Heart right ventricle (tissue), 16 donors: ENCODE measurements at regions not wholly inside any gene's neighbourhood (a gene's known extent, or its start where the extent isn't known, plus 50 kb on each side); places are given as distances from the start of the nearest gene placed in this dataset.
A peak's percentile ranks its signal among the peaks of the same experiment; 100 is the strongest.

Experiments used
- ATAC-seq, 8 donors: fragments of 200-7000 bp; cut with Tn5 transposase; one replicate each; pipeline ENCODE4 v1.9.1; 2020; ENCODE audit warnings: mild to moderate bottlenecking in 8 of 8, moderate library complexity in 8 of 8, moderate number of reproducible peaks in 1 of 8
- DNase-seq, 2 donors: peaks; one replicate each; pipeline ENCODE4 v3.0.0-alpha.2; 2020
- H3K27ac ChIP-seq, 10 donors: fragments of 200-600 bp; sonication (generic) in 2 of 10; one replicate each; pipeline versions ENCODE4 v1.5.0 to v1.8.0; 2020 to 2022; ENCODE audit warnings: mild to moderate bottlenecking in 3 of 10
- H3K27me3 ChIP-seq, 7 donors: fragments of 200-600 bp; one replicate each; pipeline ENCODE4 v1.8.0; 2021 to 2022; ENCODE audit warnings: mild to moderate bottlenecking in 2 of 7
- H3K36me3 ChIP-seq, 9 donors: fragments of 200-600 bp; sonication (generic) in 1 of 9; one replicate each; pipeline versions ENCODE4 v1.5.0 to v1.8.0; 2020 to 2022; ENCODE audit warnings: mild to moderate bottlenecking in 2 of 9
- H3K4me1 ChIP-seq, 9 donors: fragments of 200-600 bp; sonication (generic) in 1 of 9; one replicate each; pipeline versions ENCODE4 v1.5.0 to v1.8.0; 2020 to 2022; ENCODE audit warnings: mild to moderate bottlenecking in 4 of 9
- H3K4me3 ChIP-seq, 10 donors: fragments of 200-600 bp; sonication (generic) in 2 of 10; one replicate each; pipeline versions ENCODE4 v1.5.0 to v1.8.0; 2020 to 2022; ENCODE audit warnings: mild to moderate bottlenecking in 7 of 10, moderate library complexity in 2 of 10
- H3K9me3 ChIP-seq, 11 donors: fragments of 200-600 bp in 10 of 11; sonication (generic) in 2 of 11; one replicate each; pipeline versions ENCODE4 v1.5.0 to v1.8.0; 2013 to 2022; ENCODE audit warnings: mild to moderate bottlenecking in 2 of 11, control low read depth in 1 of 11, moderate library complexity in 1 of 11
- WGBS, 2 donors: extraction: QIAGEN DNeasy Blood & Tissue Kit; methylation state at CpG; one replicate each; pipeline ENCODE4 v1.1.7; 2013; ENCODE audit warnings: inconsistent platforms in 1 of 2; 5-methylcytosine and 5-hydroxymethylcytosine counted together
- intact Hi-C, 10 donors: fragments of 100-400 bp; cut with DNase I; formaldehyde crosslinking; loops; one replicate each; pipeline versions ENCODE4 v1.11.1 to v1.14.2; 2022
- TF ChIP-seq, protein P1 (sequence below), 9 donors: fragments of 200-600 bp; sonication (generic) in 2 of 9; IDR thresholded peaks; one replicate each; pipeline versions ENCODE4 v1.5.0 to v1.8.0; 2021 to 2022; ENCODE audit warnings: antibody characterized with exemption in 9 of 9, mild to moderate bottlenecking in 5 of 9, moderate library complexity in 1 of 9
- donor health status: Arrhythmogenic right ventricular cardiomyopathy.
- donor health status: ischemic (EF 13 %, LVEDD 7.1; RV severe dilation, severe dysfunction).
- donor health status: healthy with polysubstance abuse.
- donor health status: DM: no; HTN: yes; CAD: no.
- donor health status: DM: no; HTN: no; CAD: no.
- donor health status: ischemic (EF 25% LVEDD 6.9; RV normal size, moderate dysfunction).
- donor health status: ischemic (EF 25% LVEDD 5.7; RV mildly dilated, moderate dysfunction).
- donor health status: healthy.
- donor health status: DM: yes; HTN: yes; CAD: no.
- donor health status: Ischemic cardiomyopathy.
- donor health status: ischemic (EF 35%, LVEDD 5.7; RV mildly dilated, moderate dysfunction).
- donor health status: nonischemic (EF 11% LVEDD 7.7; RV severe dilation, severe dysfunction).
- donor health status: DM: yes; HTN: yes; CAD: no.
- donor health status: PGD.
- donor health status: ischemic (EF 29% LVEDD 5.4; RV normal size, mild dysfunction).
- donor health status: nonischemic (EF 23%, LVEDD 6.1; RV moderate dilation, normal function).

DNA sequence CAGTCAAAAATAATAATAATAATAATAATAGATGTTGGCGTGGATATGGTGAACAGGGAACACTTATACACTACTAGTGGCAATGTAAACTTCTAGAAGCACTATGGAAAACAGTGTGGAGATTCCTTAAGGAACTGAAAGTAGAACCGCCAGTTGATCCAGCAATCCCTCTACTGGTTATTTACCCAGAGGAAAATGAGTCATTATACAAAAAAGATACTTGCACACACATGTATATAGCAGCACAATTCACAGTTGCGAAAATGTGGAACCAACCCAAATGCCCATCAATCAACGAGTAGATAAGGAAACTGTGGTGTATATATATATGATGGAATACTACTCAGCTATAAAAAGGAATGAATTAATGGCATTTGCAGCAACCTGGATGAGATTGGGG lies 176.0 kb downstream of the PLPP3 start:
- Histone ChIP-seq H3K4me1 (peaks cover 0 to 21% (median 6%) of the 10 kb centered on the region in 9 donors), H3K4me3 (no peak overlapping the region), H3K9me3 (peaks cover 0 to 9% (median 0%) of the 10 kb centered on the region in 11 donors), H3K36me3 (no peaks in the 10 kb centered on the region), H3K27me3 (no peaks in the 10 kb centered on the region), H3K27ac (no peak overlapping the region)
- TF ChIP-seq, protein P1, sequence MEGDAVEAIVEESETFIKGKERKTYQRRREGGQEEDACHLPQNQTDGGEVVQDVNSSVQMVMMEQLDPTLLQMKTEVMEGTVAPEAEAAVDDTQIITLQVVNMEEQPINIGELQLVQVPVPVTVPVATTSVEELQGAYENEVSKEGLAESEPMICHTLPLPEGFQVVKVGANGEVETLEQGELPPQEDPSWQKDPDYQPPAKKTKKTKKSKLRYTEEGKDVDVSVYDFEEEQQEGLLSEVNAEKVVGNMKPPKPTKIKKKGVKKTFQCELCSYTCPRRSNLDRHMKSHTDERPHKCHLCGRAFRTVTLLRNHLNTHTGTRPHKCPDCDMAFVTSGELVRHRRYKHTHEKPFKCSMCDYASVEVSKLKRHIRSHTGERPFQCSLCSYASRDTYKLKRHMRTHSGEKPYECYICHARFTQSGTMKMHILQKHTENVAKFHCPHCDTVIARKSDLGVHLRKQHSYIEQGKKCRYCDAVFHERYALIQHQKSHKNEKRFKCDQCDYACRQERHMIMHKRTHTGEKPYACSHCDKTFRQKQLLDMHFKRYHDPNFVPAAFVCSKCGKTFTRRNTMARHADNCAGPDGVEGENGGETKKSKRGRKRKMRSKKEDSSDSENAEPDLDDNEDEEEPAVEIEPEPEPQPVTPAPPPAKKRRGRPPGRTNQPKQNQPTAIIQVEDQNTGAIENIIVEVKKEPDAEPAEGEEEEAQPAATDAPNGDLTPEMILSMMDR (IDR thresholded peaks at IDR 0.05), result no peak
- WGBS, 2 donors, result 94 to 95% methylated on average over 4 of the region's 4 CpGs
- intact Hi-C loops, result loop anchor here in 1 of 10 donors (10.0 kb wide), 1 partner anchor 181 kb away; no protein-coding TSS in a partner anchor
- no peak for ATAC-seq
- DNase-seq, result no peak

DNA sequence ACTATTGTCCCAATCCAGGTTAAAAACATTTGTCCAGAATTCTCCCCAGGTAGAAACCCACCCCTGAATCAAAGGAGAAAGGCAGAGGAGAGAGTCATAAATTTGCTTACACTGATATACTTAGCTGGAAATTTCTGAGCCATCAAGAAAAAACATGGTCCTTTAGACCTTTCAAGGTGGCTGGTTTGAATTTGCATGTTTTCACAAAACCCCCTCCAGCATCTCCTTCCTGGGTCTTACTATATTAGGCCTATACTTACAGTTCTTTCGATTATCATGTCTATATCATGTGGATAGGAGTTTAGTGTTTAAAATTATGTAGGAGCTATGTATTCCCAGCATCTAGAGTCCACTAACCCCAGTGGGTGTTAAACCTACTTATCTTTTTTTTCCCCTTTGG lies 178.2 kb downstream of the PLPP3 start:
- no peaks in the 10 kb centered on the region for H3K27me3 ChIP-seq
- H3K27ac ChIP-seq, result no peak overlapping the region
- intact Hi-C loops, result loop anchor here in 1 of 10 donors (10.0 kb wide), 1 partner anchor 184 kb away; no protein-coding TSS in a partner anchor
- H3K9me3 ChIP-seq, result peaks cover 0 to 9% (median 0%) of the 10 kb centered on the region in 11 donors
- no peak for DNase-seq
- H3K36me3 ChIP-seq, result no peaks in the 10 kb centered on the region
- no peak overlapping the region for H3K4me3 ChIP-seq
- 89 to 100% methylated on average over 1 of the region's 1 CpG for WGBS, 2 donors
- H3K4me1 ChIP-seq, result peaks cover 0 to 36% (median 18%) of the 10 kb centered on the region in 9 donors
- ATAC-seq, result no peak
- TF ChIP-seq, protein P1 (IDR thresholded peaks at IDR 0.05), result no peak

DNA sequence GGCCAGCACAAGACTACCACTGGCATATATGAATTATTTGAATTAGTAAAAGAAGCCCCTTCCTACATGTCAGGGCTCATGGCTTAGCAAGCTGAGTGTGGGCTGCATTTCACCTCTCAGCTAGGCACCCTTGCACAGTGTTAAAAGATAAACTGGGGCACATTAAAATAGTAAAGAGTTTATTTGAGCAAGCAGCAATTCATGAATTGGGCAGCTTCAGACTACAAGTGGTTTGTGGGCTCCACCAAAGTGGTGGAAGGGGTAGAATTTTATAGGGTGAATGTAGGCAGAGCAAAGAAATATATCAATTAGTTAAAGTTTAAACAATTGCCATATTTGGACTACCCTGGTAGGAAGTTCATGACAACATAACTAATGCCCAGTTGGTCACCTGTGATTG lies 178.8 kb downstream of the PLPP3 start:
- no peaks in the 10 kb centered on the region for H3K36me3 ChIP-seq

DNA sequence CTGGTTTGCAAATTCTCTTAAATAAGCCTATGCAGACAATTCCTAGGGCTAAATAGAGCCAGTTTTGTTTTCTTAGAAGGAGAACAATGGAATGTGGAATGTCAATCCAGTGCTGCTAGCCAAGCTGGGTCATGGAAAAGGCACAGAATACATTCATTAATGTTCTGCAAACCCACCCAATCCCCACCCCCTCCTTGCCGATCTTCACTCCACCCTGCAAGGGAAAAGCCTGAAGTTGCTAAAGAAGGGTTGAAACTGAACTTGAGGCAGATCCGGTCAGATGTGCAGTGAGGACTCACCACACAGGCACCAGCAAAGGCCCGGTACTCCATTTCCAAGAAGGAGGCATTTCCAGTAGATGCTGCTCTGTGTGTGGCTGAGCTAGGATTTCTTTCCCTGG lies 179.6 kb downstream of the PLPP3 start:
- Histone ChIP-seq H3K36me3 (no peaks in the 10 kb centered on the region), H3K4me3 (no peak overlapping the region), H3K4me1 (peaks cover 0 to 32% (median 15%) of the 10 kb centered on the region in 9 donors), H3K27ac (peak overlapping the region in 2 of 10 donors; percentile 23 to 24), H3K27me3 (no peaks in the 10 kb centered on the region), H3K9me3 (peaks cover 0 to 9% (median 0%) of the 10 kb centered on the region in 11 donors)
- TF ChIP-seq, protein P1 (IDR thresholded peaks at IDR 0.05), result no peak
- intact Hi-C loops, result loop anchor here in 2 of 10 donors (10.0 kb wide), 2 partner anchors 185 to 815 kb away; no protein-coding TSS in a partner anchor
- ATAC-seq, result peak in 1 of 8 donors; percentile 12
- no peak for DNase-seq
- WGBS, 2 donors, result 79 to 84% methylated on average over 3 of the region's 3 CpGs

More for the DNA sequence above, 178.8 kb downstream of the PLPP3 start:
- Histone ChIP-seq H3K27me3 (no peaks in the 10 kb centered on the region), H3K9me3 (peaks cover 0 to 9% (median 0%) of the 10 kb centered on the region in 11 donors), H3K27ac (no peak overlapping the region), H3K4me3 (no peak overlapping the region), H3K4me1 (peaks cover 0 to 39% (median 21%) of the 10 kb centered on the region in 9 donors)
- intact Hi-C loops, result loop anchor here in 1 of 10 donors (10.0 kb wide), 1 partner anchor 184 kb away; no protein-coding TSS in a partner anchor
- TF ChIP-seq, protein P1 (IDR thresholded peaks at IDR 0.05), result no peak
- DNase-seq, result no peak
- ATAC-seq, result no peak
